SK-N-SH (cell line): ENCODE measurements at regions not wholly inside any gene's neighbourhood (a gene's known extent, or its start where the extent isn't known, plus 50 kb on each side); places are given as distances from the start of the nearest gene placed in this dataset.

ENCODE experiments used
- CTCF ChIA-PET: fragments of 300-600, 350-600 bp; formaldehyde crosslinking; extraction: SDS; loops from one replicate; lab custom pipeline; 2021; lab: Yijun Ruan, JAX
- POLR2A ChIA-PET: fragments of 350-600 bp; sonication (Branson Sonifier 250); formaldehyde crosslinking; extraction: SDS; loops from one replicate; lab custom pipeline; 2020; ENCODE audit warnings: antibody characterized with exemption, inconsistent platforms; lab: Yijun Ruan, JAX
- DNase-seq: peaks from one replicate; pipeline ENCODE4 v3.0.0; 2012
- H2AFZ ChIP-seq: fragments of 200-600 bp; sonication (generic); 2 replicates; pipeline ENCODE4 v1.8.1; 2016; ENCODE audit warnings: antibody characterized with exemption, mild to moderate bottlenecking, low read depth
- H3F3A ChIP-seq: fragments of 200-600 bp; sonication (generic); replicated peaks from 2 replicates; pipeline ENCODE3; 2016; ENCODE audit warnings: antibody characterized with exemption, mild to moderate bottlenecking; ENCODE audit not compliant: insufficient read depth
- H3K27ac ChIP-seq, 2 experiments: fragments of 200-500 bp in 1 of 2; fragments of 200-600 bp in 1 of 2; sonication (Bioruptor generic) in 1 of 2; sonication (generic), shearing (Covaris generic) in 1 of 2; 2 replicates each; pipeline versions ENCODE4 v1.5.1 to v1.6.1; 2014 to 2016; ENCODE audit warnings: low read depth in 2 of 2, inconsistent platforms in 1 of 2, low read length in 1 of 2, mild to moderate bottlenecking in 1 of 2, mixed read lengths in 1 of 2
- H3K27me3 ChIP-seq: fragments of 200-600 bp; sonication (generic), shearing (Covaris generic); 2 replicates; pipeline ENCODE4 v1.6.1; 2016; ENCODE audit warnings: mixed run types; ENCODE audit not compliant: insufficient read depth
- H3K36me3 ChIP-seq, 2 experiments: fragments of 200-500 bp in 1 of 2; fragments of 200-600 bp in 1 of 2; sonication (Bioruptor generic) in 1 of 2; sonication (generic) in 1 of 2; replicated peaks in 1 of 2; 2 replicates each; pipeline versions ENCODE3 to v1.5.1; 2014 to 2016; ENCODE audit warnings: low read length in 1 of 2, mild to moderate bottlenecking in 1 of 2; ENCODE audit not compliant: insufficient read depth in 2 of 2, control insufficient read depth in 1 of 2
- H3K4me1 ChIP-seq, 2 experiments: fragments of 200-500 bp in 1 of 2; fragments of 200-600 bp in 1 of 2; sonication (Bioruptor generic) in 1 of 2; sonication (generic), shearing (Covaris generic) in 1 of 2; 2 replicates each; pipeline versions ENCODE4 v1.5.1 to v1.6.1; 2014 to 2016; ENCODE audit warnings: low read depth in 1 of 2, low read length in 1 of 2, mixed run types in 1 of 2; ENCODE audit not compliant: insufficient read depth in 2 of 2, control insufficient read depth in 1 of 2
- H3K4me2 ChIP-seq: fragments of 200-600 bp; sonication (generic), shearing (Covaris generic); 2 replicates; pipeline ENCODE4 v1.6.1; 2017; ENCODE audit warnings: mixed run types
- H3K4me3 ChIP-seq, 2 experiments: fragments of 200-500 bp in 1 of 2; fragments of 200-600 bp in 1 of 2; sonication (Bioruptor generic) in 1 of 2; sonication (generic), shearing (Covaris generic) in 1 of 2; 2 replicates each; pipeline versions ENCODE4 v1.5.1 to v1.8.1; 2014 to 2016; ENCODE audit warnings: low read depth in 2 of 2, inconsistent platforms in 1 of 2, low read length in 1 of 2, mild to moderate bottlenecking in 1 of 2, mixed read lengths in 1 of 2, moderate library complexity in 1 of 2
- H3K79me2 ChIP-seq: fragments of 200-600 bp; sonication (generic); 2 replicates; pipeline ENCODE4 v1.8.1; 2017; ENCODE audit warnings: mild to moderate bottlenecking; ENCODE audit not compliant: insufficient read depth
- H3K9ac ChIP-seq: fragments of 200-600 bp; sonication (generic); 2 replicates; pipeline ENCODE4 v1.6.1; 2017; ENCODE audit warnings: mixed run types
- H3K9me2 ChIP-seq: fragments of 200-600 bp; sonication (generic); 2 replicates; pipeline ENCODE4 v1.6.1; 2017; ENCODE audit warnings: mixed run types
- H3K9me3 ChIP-seq: fragments of 200-600 bp; sonication (generic); 2 replicates; pipeline ENCODE4 v1.6.1; 2017; ENCODE audit warnings: mixed run types, mild to moderate bottlenecking, moderate library complexity
- H4K20me1 ChIP-seq: fragments of 200-600 bp; sonication (generic); 2 replicates; pipeline ENCODE4 v1.6.1; 2017; ENCODE audit warnings: mild to moderate bottlenecking, mixed run types; ENCODE audit not compliant: insufficient read depth
- CTCF ChIP-seq: fragments of 200-600 bp; sonication (generic); IDR thresholded peaks from 2 replicates; pipeline ENCODE4 v1.6.1; 2017; ENCODE audit warnings: antibody characterized with exemption, mild to moderate bottlenecking, moderate library complexity
- EP300 ChIP-seq, 2 experiments: IDR thresholded peaks; 2 replicates each; pipeline versions ENCODE4 v1.4.0 to v1.6.1; 2012; ENCODE audit warnings: borderline replicate concordance in 1 of 2, low read depth in 1 of 2, low read length in 1 of 2
- FOXJ3 ChIP-seq: sonication (generic); formaldehyde crosslinking; IDR thresholded peaks from 2 replicates; pipeline ENCODE4 v1.5.1; 2020; ENCODE audit warnings: mild to moderate bottlenecking, missing genetic modification reagents
- FOXM1 ChIP-seq: IDR thresholded peaks from 2 replicates; pipeline ENCODE4 v1.4.0; 2012; ENCODE audit warnings: low read depth, mild to moderate bottlenecking
- GABPA ChIP-seq: IDR thresholded peaks from 2 replicates; pipeline ENCODE4 v1.4.0; 2012; ENCODE audit warnings: low read depth, mild to moderate bottlenecking
- MAX ChIP-seq: IDR thresholded peaks from 2 replicates; pipeline ENCODE4 v1.4.0; 2012; ENCODE audit warnings: low read depth
- MEF2A ChIP-seq: IDR thresholded peaks from 2 replicates; pipeline ENCODE4 v1.4.0; 2012; ENCODE audit warnings: low read depth, borderline replicate concordance
- NFIC ChIP-seq: IDR thresholded peaks from 2 replicates; pipeline ENCODE4 v1.4.0; 2012; ENCODE audit warnings: borderline replicate concordance
- NRF1 ChIP-seq: IDR thresholded peaks from 2 replicates; pipeline ENCODE4 v1.6.1; 2012; ENCODE audit warnings: low read depth, mild to moderate bottlenecking, low read length
- RCOR1 ChIP-seq: fragments of 150-350 bp; IDR thresholded peaks from 2 replicates; pipeline ENCODE4 v1.6.1; 2017; ENCODE audit warnings: antibody characterized with exemption, low read length
- RFX5 ChIP-seq: IDR thresholded peaks from 2 replicates; pipeline ENCODE4 v1.6.1; 2012; ENCODE audit warnings: mild to moderate bottlenecking, improper control_type of control experiment, low read length
- SIN3A ChIP-seq: IDR thresholded peaks from 2 replicates; pipeline ENCODE4 v1.6.1; 2012; ENCODE audit warnings: low read depth, mild to moderate bottlenecking, low read length, moderate library complexity, borderline replicate concordance
- TAF1 ChIP-seq: IDR thresholded peaks from 2 replicates; pipeline ENCODE4 v1.6.1; 2012; ENCODE audit warnings: low read depth, mild to moderate bottlenecking, low read length, moderate library complexity, borderline replicate concordance
- TCF12 ChIP-seq: IDR thresholded peaks from 2 replicates; pipeline ENCODE4 v1.4.0; 2012
- TEAD4 ChIP-seq: IDR thresholded peaks from 2 replicates; pipeline ENCODE4 v1.4.0; 2012; ENCODE audit warnings: mild to moderate bottlenecking, borderline replicate concordance; ENCODE audit not compliant: insufficient read depth
- YY1 ChIP-seq: IDR thresholded peaks from 2 replicates; pipeline ENCODE4 v1.4.0; 2012; ENCODE audit warnings: low read depth, mild to moderate bottlenecking
- WGBS: methylation state at CpG from one replicate; pipeline ENCODE4 v1.1.6; 2017; ENCODE audit warnings: low lambda C conversion rate; 5-methylcytosine and 5-hydroxymethylcytosine counted together
- TF ChIP-seq, protein P1 (sequence below): IDR thresholded peaks from 2 replicates; pipeline ENCODE4 v1.4.0; 2012; ENCODE audit warnings: low read depth, borderline replicate concordance
- TF ChIP-seq, protein P2 (sequence below): IDR thresholded peaks from 2 replicates; pipeline ENCODE4 v1.6.1; 2012; ENCODE audit warnings: mild to moderate bottlenecking, low read depth, low read length, moderate library complexity
- TF ChIP-seq, protein P3 (sequence below): IDR thresholded peaks from 2 replicates; pipeline ENCODE4 v1.4.0; 2012; ENCODE audit warnings: low read depth, borderline replicate concordance

GRCh38 chr6:147958683-147959082, 384.0 kb upstream of the SASH1 start:
- no peak overlapping the region for H3K9ac ChIP-seq
- TF ChIP-seq MEF2A: no peak
- TF ChIP-seq SIN3A: no peak
- TF ChIP-seq TCF12: no peak
- no peak for TF ChIP-seq MAX
- no peak for TF ChIP-seq CTCF
- TF ChIP-seq RCOR1: no peak
- TF ChIP-seq, protein P1, sequence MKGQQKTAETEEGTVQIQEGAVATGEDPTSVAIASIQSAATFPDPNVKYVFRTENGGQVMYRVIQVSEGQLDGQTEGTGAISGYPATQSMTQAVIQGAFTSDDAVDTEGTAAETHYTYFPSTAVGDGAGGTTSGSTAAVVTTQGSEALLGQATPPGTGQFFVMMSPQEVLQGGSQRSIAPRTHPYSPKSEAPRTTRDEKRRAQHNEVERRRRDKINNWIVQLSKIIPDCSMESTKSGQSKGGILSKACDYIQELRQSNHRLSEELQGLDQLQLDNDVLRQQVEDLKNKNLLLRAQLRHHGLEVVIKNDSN: no peak
- no peak for TF ChIP-seq TAF1
- TF ChIP-seq TEAD4: no peak
- no peak for TF ChIP-seq GABPA
- TF ChIP-seq, all 33 proteins: peak for 0
- Histone ChIP-seq H3K79me2 (no peaks in the 10 kb centered on the region), H3K36me3 (no peaks in the 10 kb centered on the region), H4K20me1 (no peaks in the 10 kb centered on the region), H3K9me2 (no peaks in the 10 kb centered on the region), H3K4me2 (no peak overlapping the region), H3F3A (no peaks in the 10 kb centered on the region), H3K4me1 (no peaks in the 10 kb centered on the region; a peak in 1 of 4 replicates), H2AFZ (no peak overlapping the region), H3K4me3 (no peak overlapping the region), H3K9me3 (no peaks in the 10 kb centered on the region), H3K27ac (no peak overlapping the region), H3K27me3 (no peaks in the 10 kb centered on the region)
- 7% methylated on average over 2 of the region's 2 CpGs for WGBS
- ChIA-PET POLR2A (interaction anchor here (0.6 kb wide), 1 partner anchor 11 kb away, joined by 4 read pairs; no protein-coding TSS in a partner anchor), CTCF (no interaction called here)
- no peak for DNase-seq

GRCh38 chr6:147961481-147962141, 381.0 kb upstream of the SASH1 start:
- Histone ChIP-seq H3K79me2 (no peaks in the 10 kb centered on the region), H2AFZ (no peak overlapping the region), H3K9me2 (no peaks in the 10 kb centered on the region), H3K9ac (no peak overlapping the region), H3K9me3 (no peaks in the 10 kb centered on the region), H4K20me1 (no peaks in the 10 kb centered on the region), H3K4me2 (no peak overlapping the region), H3K4me3 (no peak overlapping the region), H3K4me1 (no peaks in the 10 kb centered on the region; a peak in 1 of 4 replicates), H3K36me3 (no peaks in the 10 kb centered on the region), H3F3A (no peaks in the 10 kb centered on the region), H3K27ac (no peak overlapping the region), H3K27me3 (no peaks in the 10 kb centered on the region)
- ChIA-PET CTCF (no interaction called here), POLR2A (no interaction called here)
- 2% methylated on average over 2 of the region's 2 CpGs for WGBS
- DNase-seq: no peak
- TF ChIP-seq FOXM1 (no peak), NRF1 (no peak), EP300 (IDR thresholded peaks at IDR 0.05; ENCODE audit: borderline replicate concordance in 1 of 2, low read depth in 1 of 2, low read length in 1 of 2) (no peak), RFX5 (no peak), FOXJ3 (CRISPR knock-in tag) (no peak), YY1 (no peak), NFIC (no peak)
- TF ChIP-seq, protein P2, sequence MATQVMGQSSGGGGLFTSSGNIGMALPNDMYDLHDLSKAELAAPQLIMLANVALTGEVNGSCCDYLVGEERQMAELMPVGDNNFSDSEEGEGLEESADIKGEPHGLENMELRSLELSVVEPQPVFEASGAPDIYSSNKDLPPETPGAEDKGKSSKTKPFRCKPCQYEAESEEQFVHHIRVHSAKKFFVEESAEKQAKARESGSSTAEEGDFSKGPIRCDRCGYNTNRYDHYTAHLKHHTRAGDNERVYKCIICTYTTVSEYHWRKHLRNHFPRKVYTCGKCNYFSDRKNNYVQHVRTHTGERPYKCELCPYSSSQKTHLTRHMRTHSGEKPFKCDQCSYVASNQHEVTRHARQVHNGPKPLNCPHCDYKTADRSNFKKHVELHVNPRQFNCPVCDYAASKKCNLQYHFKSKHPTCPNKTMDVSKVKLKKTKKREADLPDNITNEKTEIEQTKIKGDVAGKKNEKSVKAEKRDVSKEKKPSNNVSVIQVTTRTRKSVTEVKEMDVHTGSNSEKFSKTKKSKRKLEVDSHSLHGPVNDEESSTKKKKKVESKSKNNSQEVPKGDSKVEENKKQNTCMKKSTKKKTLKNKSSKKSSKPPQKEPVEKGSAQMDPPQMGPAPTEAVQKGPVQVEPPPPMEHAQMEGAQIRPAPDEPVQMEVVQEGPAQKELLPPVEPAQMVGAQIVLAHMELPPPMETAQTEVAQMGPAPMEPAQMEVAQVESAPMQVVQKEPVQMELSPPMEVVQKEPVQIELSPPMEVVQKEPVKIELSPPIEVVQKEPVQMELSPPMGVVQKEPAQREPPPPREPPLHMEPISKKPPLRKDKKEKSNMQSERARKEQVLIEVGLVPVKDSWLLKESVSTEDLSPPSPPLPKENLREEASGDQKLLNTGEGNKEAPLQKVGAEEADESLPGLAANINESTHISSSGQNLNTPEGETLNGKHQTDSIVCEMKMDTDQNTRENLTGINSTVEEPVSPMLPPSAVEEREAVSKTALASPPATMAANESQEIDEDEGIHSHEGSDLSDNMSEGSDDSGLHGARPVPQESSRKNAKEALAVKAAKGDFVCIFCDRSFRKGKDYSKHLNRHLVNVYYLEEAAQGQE: no peak
- TF ChIP-seq, protein P3, sequence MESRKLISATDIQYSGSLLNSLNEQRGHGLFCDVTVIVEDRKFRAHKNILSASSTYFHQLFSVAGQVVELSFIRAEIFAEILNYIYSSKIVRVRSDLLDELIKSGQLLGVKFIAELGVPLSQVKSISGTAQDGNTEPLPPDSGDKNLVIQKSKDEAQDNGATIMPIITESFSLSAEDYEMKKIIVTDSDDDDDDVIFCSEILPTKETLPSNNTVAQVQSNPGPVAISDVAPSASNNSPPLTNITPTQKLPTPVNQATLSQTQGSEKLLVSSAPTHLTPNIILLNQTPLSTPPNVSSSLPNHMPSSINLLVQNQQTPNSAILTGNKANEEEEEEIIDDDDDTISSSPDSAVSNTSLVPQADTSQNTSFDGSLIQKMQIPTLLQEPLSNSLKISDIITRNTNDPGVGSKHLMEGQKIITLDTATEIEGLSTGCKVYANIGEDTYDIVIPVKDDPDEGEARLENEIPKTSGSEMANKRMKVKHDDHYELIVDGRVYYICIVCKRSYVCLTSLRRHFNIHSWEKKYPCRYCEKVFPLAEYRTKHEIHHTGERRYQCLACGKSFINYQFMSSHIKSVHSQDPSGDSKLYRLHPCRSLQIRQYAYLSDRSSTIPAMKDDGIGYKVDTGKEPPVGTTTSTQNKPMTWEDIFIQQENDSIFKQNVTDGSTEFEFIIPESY: no peak
